GM18499 (cell line): ENCODE measurements at regions not wholly inside any gene's neighbourhood (a gene's known extent, or its start where the extent isn't known, plus 50 kb on each side); places are given as distances from the start of the nearest gene placed in this dataset.

Experiments used
- ATAC-seq: cut with Tn5 transposase; IDR thresholded peaks from one replicate; pipeline ENCODE4 v1.9.1; 2021; ENCODE audit warnings: moderate number of reproducible peaks; ENCODE audit not compliant: insufficient read depth, unreplicated experiment

- ATAC-seq, result no peak
These were observed 573.6 kb upstream of the EPHA7 start for GRCh38 chr6:93992976-93993375.

- ATAC-seq, result no peak
These were observed 570.3 kb upstream of the EPHA7 start for GRCh38 chr6:93989630-93990029.

GRCh38 chr6:93985953-93986352 is 566.6 kb upstream of the EPHA7 start:
- ATAC-seq, result no peak

GRCh38 chr6:93975159-93975558 is 555.8 kb upstream of the EPHA7 start:
- ATAC-seq, result no peak

- ATAC-seq, result no peak
These were observed 555.0 kb upstream of the EPHA7 start for GRCh38 chr6:93974332-93974731.

GRCh38 chr6:93972791-93973190 is 553.4 kb upstream of the EPHA7 start:
- no peak for ATAC-seq

- ATAC-seq, result no peak
These were observed 551.3 kb upstream of the EPHA7 start for GRCh38 chr6:93970684-93971083.

- no peak for ATAC-seq
These were observed 548.8 kb upstream of the EPHA7 start for GRCh38 chr6:93968126-93968525.

GRCh38 chr6:93964926-93965325 is 545.6 kb upstream of the EPHA7 start:
- ATAC-seq, result no peak

- ATAC-seq, result no peak
These were observed 545.0 kb upstream of the EPHA7 start for GRCh38 chr6:93964321-93964720.

GRCh38 chr6:93962566-93962965 is 543.2 kb upstream of the EPHA7 start:
- ATAC-seq, result no peak

GRCh38 chr6:93954584-93954983 is 535.2 kb upstream of the EPHA7 start:
- ATAC-seq, result no peak

- no peak for ATAC-seq
These were observed 524.3 kb upstream of the EPHA7 start for GRCh38 chr6:93943661-93944060.

- ATAC-seq, result no peak
These were observed 521.0 kb upstream of the EPHA7 start for GRCh38 chr6:93940381-93940780.

GRCh38 chr6:93932175-93932574 is 512.8 kb upstream of the EPHA7 start:
- ATAC-seq, result no peak

- no peak for ATAC-seq
These were observed 508.4 kb upstream of the EPHA7 start for GRCh38 chr6:93927731-93928130.

- no peak for ATAC-seq
These were observed 500.0 kb upstream of the EPHA7 start for GRCh38 chr6:93919365-93919764.

- ATAC-seq, result no peak
These were observed 498.9 kb upstream of the EPHA7 start for GRCh38 chr6:93918258-93918657.

GRCh38 chr6:93917216-93917615 is 497.9 kb upstream of the EPHA7 start:
- ATAC-seq, result no peak

GRCh38 chr6:93916716-93917115 is 497.4 kb upstream of the EPHA7 start:
- ATAC-seq, result no peak

- no peak for ATAC-seq
These were observed 496.6 kb upstream of the EPHA7 start for GRCh38 chr6:93915961-93916360.

- no peak for ATAC-seq
These were observed 483.2 kb upstream of the EPHA7 start for GRCh38 chr6:93902517-93902916.

GRCh38 chr6:93900142-93900541 is 480.8 kb upstream of the EPHA7 start:
- ATAC-seq, result no peak
